ENCODE measurements at regions not wholly inside any gene's neighbourhood (a gene's known extent, or its start where the extent isn't known, plus 50 kb on each side); places are given as distances from the start of the nearest gene placed in this dataset.

GRCh38 chr2:204437815-204438756 is 107.2 kb upstream of the PARD3B start:
- TF ChIP-seq EZH2phosphoT487 (IDR thresholded peaks at IDR 0.05; ENCODE audit: low read depth, severe bottlenecking, unreplicated experiment) (no peak), CTCF (IDR thresholded peaks at IDR 0.05; ENCODE audit: poor library complexity) (no peak), EZH2 (IDR thresholded peaks at IDR 0.05; ENCODE audit: borderline replicate concordance) (no peak)
- no peak for DNase-seq (ENCODE audit: low spot score)
- WGBS (ENCODE audit: low lambda C conversion rate, missing lambda C conversion rate): 91% methylated on average over 18 of the region's 18 CpGs

GRCh38 chr2:204441316-204441715 is 104.0 kb upstream of the PARD3B start:
- Histone ChIP-seq H3K36me3 (replicated peaks; ENCODE audit: insufficient read depth, low read depth) (no peaks in the 10 kb centered on the region), H4K20me1 (ENCODE audit: insufficient read depth, poor library complexity, severe bottlenecking) (no peaks in the 10 kb centered on the region), H2AFZ (no peak overlapping the region), H3K27ac (no peak overlapping the region), H3K4me2 (no peak overlapping the region), H3K4me3 (no peak overlapping the region), H3K79me2 (no peaks in the 10 kb centered on the region), H3K9me3 (ENCODE audit: low read depth) (no peaks in the 10 kb centered on the region), H3K9me2 (replicated peaks; ENCODE audit: insufficient read depth) (no peaks in the 10 kb centered on the region), H3K4me1 (ENCODE audit: insufficient read depth) (no peaks in the 10 kb centered on the region), H3K27me3 (no peaks in the 10 kb centered on the region)
- TF ChIP-seq EZH2phosphoT487 (IDR thresholded peaks at IDR 0.05; ENCODE audit: low read depth, severe bottlenecking, unreplicated experiment) (no peak), CTCF (IDR thresholded peaks at IDR 0.05; ENCODE audit: poor library complexity) (no peak), EZH2 (IDR thresholded peaks at IDR 0.05; ENCODE audit: borderline replicate concordance) (no peak)
- DNase-seq (ENCODE audit: low spot score): no peak

More at GRCh38 chr2:204437815-204438756, 107.2 kb upstream of the PARD3B start:
- Histone ChIP-seq H2AFZ (no peak overlapping the region), H3K9me3 (ENCODE audit: low read depth) (no peaks in the 10 kb centered on the region), H3K9me2 (replicated peaks; ENCODE audit: insufficient read depth) (no peaks in the 10 kb centered on the region), H3K27ac (no peak overlapping the region), H3K79me2 (no peaks in the 10 kb centered on the region), H3K4me2 (no peak overlapping the region), H3K4me3 (no peak overlapping the region), H3K36me3 (replicated peaks; ENCODE audit: insufficient read depth, low read depth) (no peaks in the 10 kb centered on the region), H3K4me1 (ENCODE audit: insufficient read depth) (no peaks in the 10 kb centered on the region), H3K27me3 (no peaks in the 10 kb centered on the region), H4K20me1 (ENCODE audit: insufficient read depth, poor library complexity, severe bottlenecking) (no peaks in the 10 kb centered on the region)

GRCh38 chr2:204445149-204445548 is 100.1 kb upstream of the PARD3B start:
- H3K27ac ChIP-seq: no peak overlapping the region
- no peaks in the 10 kb centered on the region for H3K79me2 ChIP-seq
- no peaks in the 10 kb centered on the region for H3K27me3 ChIP-seq
- no peak for TF ChIP-seq EZH2phosphoT487 (IDR thresholded peaks at IDR 0.05; ENCODE audit: low read depth, severe bottlenecking, unreplicated experiment)
- no peak for TF ChIP-seq CTCF (IDR thresholded peaks at IDR 0.05; ENCODE audit: poor library complexity)
- TF ChIP-seq EZH2 (IDR thresholded peaks at IDR 0.05; ENCODE audit: borderline replicate concordance): no peak
- H3K4me2 ChIP-seq: no peak overlapping the region
- no peaks in the 10 kb centered on the region for H4K20me1 ChIP-seq (ENCODE audit: insufficient read depth, poor library complexity, severe bottlenecking)
- 95% methylated on average over 3 of the region's 3 CpGs for WGBS (ENCODE audit: low lambda C conversion rate, missing lambda C conversion rate)
- no peak for DNase-seq (ENCODE audit: low spot score)
- H3K9me3 ChIP-seq (ENCODE audit: low read depth): no peaks in the 10 kb centered on the region
- H2AFZ ChIP-seq: no peak overlapping the region
- no peaks in the 10 kb centered on the region for H3K9me2 ChIP-seq (replicated peaks; ENCODE audit: insufficient read depth)
- H3K36me3 ChIP-seq (replicated peaks; ENCODE audit: insufficient read depth, low read depth): no peaks in the 10 kb centered on the region
- no peaks in the 10 kb centered on the region for H3K4me1 ChIP-seq (ENCODE audit: insufficient read depth)
- no peak overlapping the region for H3K4me3 ChIP-seq
